ENCODE measurements at regions not wholly inside any gene's neighbourhood (a gene's known extent, or its start where the extent isn't known, plus 50 kb on each side); places are given as distances from the start of the nearest gene placed in this dataset.

- no peak for TF ChIP-seq SIN3A (IDR thresholded peaks at IDR 0.05; ENCODE audit: low read depth)
These were observed 520.7 kb upstream of the MKI67 start (continued) for GRCh38 chr10:128646956-128647355.

- H2AFZ ChIP-seq (ENCODE audit: low read depth, low read length, poor library complexity, severe bottlenecking) = no peak overlapping the region
- H3K79me2 ChIP-seq (ENCODE audit: insufficient read depth, low read length) = no peaks in the 10 kb centered on the region
- CTCF ChIA-PET = no interaction called here
- H3K36me3 ChIP-seq (ENCODE audit: control insufficient read depth in 1 of 2, insufficient read depth in 2 of 2, low read length in 2 of 2) = no peaks in the 10 kb centered on the region
- RAD21 ChIA-PET (ENCODE audit: low non-redundant PET in 1 of 2, low total read pairs in 2 of 2, uncharacterized antibody in 2 of 2, unreplicated experiment in 2 of 2) = no interaction called here
- intact Hi-C loops (cut with micrococcal nuclease) = no loop called here
- no TSS peak for BruUV-seq (replicated peaks)
- no peaks in the 10 kb centered on the region for H3K9me2 ChIP-seq (ENCODE audit: insufficient read depth)
- H3K9ac ChIP-seq (ENCODE audit: low read length) = no peak overlapping the region
- no peak overlapping the region for H3K4me2 ChIP-seq (ENCODE audit: low read length)
- H3K9me3 ChIP-seq (ENCODE audit: control insufficient read depth in 1 of 2, insufficient read depth in 1 of 2, low read depth in 1 of 2, low read length in 2 of 2) = no peaks in the 10 kb centered on the region
- no peaks in the 10 kb centered on the region for H4K20me1 ChIP-seq (ENCODE audit: insufficient read depth)
- H3K4me3 ChIP-seq (replicated peaks in 1 of 2; ENCODE audit: low read depth in 1 of 2, low read length in 2 of 2) = no peak overlapping the region
- ATAC-seq (no peak), DNase-seq (ENCODE audit: low read depth, low spot score) (no peak)
- TF ChIP-seq, protein P1, sequence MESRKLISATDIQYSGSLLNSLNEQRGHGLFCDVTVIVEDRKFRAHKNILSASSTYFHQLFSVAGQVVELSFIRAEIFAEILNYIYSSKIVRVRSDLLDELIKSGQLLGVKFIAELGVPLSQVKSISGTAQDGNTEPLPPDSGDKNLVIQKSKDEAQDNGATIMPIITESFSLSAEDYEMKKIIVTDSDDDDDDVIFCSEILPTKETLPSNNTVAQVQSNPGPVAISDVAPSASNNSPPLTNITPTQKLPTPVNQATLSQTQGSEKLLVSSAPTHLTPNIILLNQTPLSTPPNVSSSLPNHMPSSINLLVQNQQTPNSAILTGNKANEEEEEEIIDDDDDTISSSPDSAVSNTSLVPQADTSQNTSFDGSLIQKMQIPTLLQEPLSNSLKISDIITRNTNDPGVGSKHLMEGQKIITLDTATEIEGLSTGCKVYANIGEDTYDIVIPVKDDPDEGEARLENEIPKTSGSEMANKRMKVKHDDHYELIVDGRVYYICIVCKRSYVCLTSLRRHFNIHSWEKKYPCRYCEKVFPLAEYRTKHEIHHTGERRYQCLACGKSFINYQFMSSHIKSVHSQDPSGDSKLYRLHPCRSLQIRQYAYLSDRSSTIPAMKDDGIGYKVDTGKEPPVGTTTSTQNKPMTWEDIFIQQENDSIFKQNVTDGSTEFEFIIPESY (IDR thresholded peaks at IDR 0.05; ENCODE audit: extremely low read depth, insufficient replicate concordance, low read length) = no peak
- TF ChIP-seq POLR2A (IDR thresholded peaks at IDR 0.05; ENCODE audit: borderline replicate concordance, extremely low read depth, insufficient read depth, insufficient read length) (no peak), SIN3A (IDR thresholded peaks at IDR 0.05; ENCODE audit: low read depth) (no peak), ZFX (IDR thresholded peaks at IDR 0.05) (no peak), MAX (IDR thresholded peaks at IDR 0.05) (no peak), REST (IDR thresholded peaks at IDR 0.05; ENCODE audit: low read depth) (no peak)
- TF ChIP-seq, protein P2, sequence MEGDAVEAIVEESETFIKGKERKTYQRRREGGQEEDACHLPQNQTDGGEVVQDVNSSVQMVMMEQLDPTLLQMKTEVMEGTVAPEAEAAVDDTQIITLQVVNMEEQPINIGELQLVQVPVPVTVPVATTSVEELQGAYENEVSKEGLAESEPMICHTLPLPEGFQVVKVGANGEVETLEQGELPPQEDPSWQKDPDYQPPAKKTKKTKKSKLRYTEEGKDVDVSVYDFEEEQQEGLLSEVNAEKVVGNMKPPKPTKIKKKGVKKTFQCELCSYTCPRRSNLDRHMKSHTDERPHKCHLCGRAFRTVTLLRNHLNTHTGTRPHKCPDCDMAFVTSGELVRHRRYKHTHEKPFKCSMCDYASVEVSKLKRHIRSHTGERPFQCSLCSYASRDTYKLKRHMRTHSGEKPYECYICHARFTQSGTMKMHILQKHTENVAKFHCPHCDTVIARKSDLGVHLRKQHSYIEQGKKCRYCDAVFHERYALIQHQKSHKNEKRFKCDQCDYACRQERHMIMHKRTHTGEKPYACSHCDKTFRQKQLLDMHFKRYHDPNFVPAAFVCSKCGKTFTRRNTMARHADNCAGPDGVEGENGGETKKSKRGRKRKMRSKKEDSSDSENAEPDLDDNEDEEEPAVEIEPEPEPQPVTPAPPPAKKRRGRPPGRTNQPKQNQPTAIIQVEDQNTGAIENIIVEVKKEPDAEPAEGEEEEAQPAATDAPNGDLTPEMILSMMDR (IDR thresholded peaks at IDR 0.05 in 2 of 3, conservative IDR thresholded peaks at IDR 0.05 in 1 of 3; ENCODE audit: borderline replicate concordance in 1 of 3, insufficient read depth in 1 of 3, low read depth in 2 of 3, low read length in 2 of 3) = no peak
- no peak overlapping the region for H3K27ac ChIP-seq (ENCODE audit: low read depth, low read length)
- POLR2A ChIA-PET = no interaction called here
- no peaks in the 10 kb centered on the region for H3K4me1 ChIP-seq (ENCODE audit: control insufficient read depth in 1 of 2, insufficient read depth in 2 of 2, low read length in 2 of 2)
- peaks cover 60% of the 10 kb centered on the region for H3K27me3 ChIP-seq (ENCODE audit: insufficient read depth, low read length)
These were observed 531.3 kb upstream of the MKI67 start for GRCh38 chr10:128657548-128657947.
